GM12878 (cell line): ENCODE measurements at regions not wholly inside any gene's neighbourhood (a gene's known extent, or its start where the extent isn't known, plus 50 kb on each side); places are given as distances from the start of the nearest gene placed in this dataset.

Source experiments
- ATAC-seq: fragments of 200-7000 bp; cut with Tn5 transposase; 3 replicates; pipeline ENCODE4 v1.9.1; 2020; ENCODE audit warnings: mild to moderate bottlenecking, moderate library complexity
- BruUV-seq: library from RNA; stranded (reverse); fragments of 400-500 nt; replicated peaks from 2 replicates; lab custom pipeline; 2021; lab: Mats Ljungman, UMichigan
- CTCF ChIA-PET: fragments of 300-600 bp; sonication (Branson Sonifier 250); formaldehyde crosslinking; extraction: SDS; loops from one replicate; lab custom pipeline; 2021; ENCODE audit warnings: inconsistent platforms; lab: Yijun Ruan, JAX
- POLR2A ChIA-PET: fragments of 350-600 bp; formaldehyde crosslinking; extraction: SDS; loops from one replicate; lab custom pipeline; 2021; ENCODE audit warnings: inconsistent platforms; lab: Charles Lee
- RAD21 ChIA-PET: fragments of 300-600 bp; sonication (Branson Sonifier 250); formaldehyde crosslinking; loops from one replicate; lab custom pipeline; 2023; ENCODE audit warnings: antibody characterized with exemption; ENCODE audit not compliant: unreplicated experiment; lab: Charles Lee
- SMC1A ChIA-PET: fragments of 300-600 bp; sonication (Branson Sonifier 250); formaldehyde crosslinking; loops from one replicate; lab custom pipeline; 2023; ENCODE audit not compliant: unreplicated experiment, uncharacterized antibody; lab: Charles Lee
- DNase-seq: peaks from one replicate; pipeline ENCODE4 v3.0.0-alpha.2; 2011; ENCODE audit warnings: low read depth, low spot score
- FAIRE-seq: peaks from 3 replicates; lab custom pipeline; 2011; peaks lifted over from hg19 to GRCh38; lab: Jason Lieb, UNC
- H2AFZ ChIP-seq: 2 replicates; pipeline ENCODE4 v1.6.0; 2011; ENCODE audit warnings: low read depth, low read length, control low read depth; ENCODE audit not compliant: control insufficient read depth
- H3K27ac ChIP-seq: 2 replicates; pipeline ENCODE4 v1.5.1; 2011; ENCODE audit warnings: control low read depth; ENCODE audit not compliant: control insufficient read depth, insufficient read depth
- H3K27me3 ChIP-seq, 2 experiments: replicated peaks in 1 of 2; 2 replicates each; pipeline versions ENCODE4 v1.6.0 to v1.6.1; 2011; ENCODE audit warnings: low read length in 1 of 2; ENCODE audit not compliant: control insufficient read depth in 2 of 2, insufficient read depth in 2 of 2
- H3K36me3 ChIP-seq, 2 experiments: 2 replicates each; pipeline ENCODE4 v1.5.1; 2011; ENCODE audit warnings: low read length in 1 of 2; ENCODE audit not compliant: control insufficient read depth in 2 of 2, insufficient read depth in 2 of 2
- H3K4me1 ChIP-seq: 2 replicates; pipeline ENCODE4 v1.6.1; 2011; ENCODE audit warnings: mild to moderate bottlenecking, low read length, moderate library complexity, mixed read lengths; ENCODE audit not compliant: control insufficient read depth, insufficient read depth
- H3K4me2 ChIP-seq: 2 replicates; pipeline ENCODE4 v1.6.0; 2011; ENCODE audit warnings: control low read depth; ENCODE audit not compliant: control insufficient read depth, insufficient read depth
- H3K4me3 ChIP-seq: fragments of 200-600 bp; sonication (generic); 2 replicates; pipeline ENCODE4 v1.5.1; 2016
- H3K79me2 ChIP-seq: 2 replicates; pipeline ENCODE4 v1.6.0; 2011; ENCODE audit warnings: low read length; ENCODE audit not compliant: control insufficient read depth, insufficient read depth
- H3K9ac ChIP-seq: 2 replicates; pipeline ENCODE4 v1.8.0; 2011; ENCODE audit warnings: low read length, control low read depth, mixed read lengths; ENCODE audit not compliant: control insufficient read depth, insufficient read depth
- H3K9me3 ChIP-seq: replicated peaks from 3 replicates; pipeline ENCODE4 v1.5.1; 2011; ENCODE audit warnings: mild to moderate bottlenecking, low read length; ENCODE audit not compliant: control insufficient read depth, insufficient read depth
- H4K20me1 ChIP-seq: 2 replicates; pipeline ENCODE4 v1.6.0; 2011; ENCODE audit not compliant: control insufficient read depth, insufficient read depth
- ATF3 ChIP-seq: IDR thresholded peaks from 2 replicates; pipeline ENCODE4 v1.6.1; 2011; ENCODE audit warnings: low read depth, mild to moderate bottlenecking, low read length, moderate library complexity, borderline replicate concordance; ENCODE audit errors: extremely low read depth
- CREM ChIP-seq: IDR thresholded peaks from 2 replicates; pipeline ENCODE4 v1.6.1; 2014; ENCODE audit warnings: antibody characterized with exemption, low read depth
- GATAD2B ChIP-seq: fragments of 450-650 bp; conservative IDR thresholded peaks from 2 replicates; pipeline ENCODE4 v1.6.1; 2017; ENCODE audit warnings: low read depth, mild to moderate bottlenecking, moderate library complexity
- SPI1 ChIP-seq: IDR thresholded peaks from 2 replicates; pipeline ENCODE4 v1.6.1; 2011; ENCODE audit warnings: low read depth, mild to moderate bottlenecking, low read length, moderate library complexity, borderline replicate concordance; ENCODE audit not compliant: insufficient read depth
- ZBTB4 ChIP-seq: fragments of 450-650 bp; formaldehyde crosslinking; IDR thresholded peaks from 2 replicates; pipeline ENCODE4 v1.4.0; 2022; ENCODE audit warnings: mild to moderate bottlenecking, moderate library complexity
- ZNF217 ChIP-seq: fragments of 450-650 bp; IDR thresholded peaks from 2 replicates; pipeline ENCODE4 v1.6.1; 2017; ENCODE audit warnings: antibody characterized with exemption, mild to moderate bottlenecking
- ZNF24 ChIP-seq: fragments of 450-650 bp; IDR thresholded peaks from 2 replicates; pipeline ENCODE4 v1.6.1; 2017; ENCODE audit warnings: antibody characterized with exemption, mild to moderate bottlenecking
- WGBS: methylation state at CpG from one replicate; pipeline ENCODE4 v1.1.6; 2016; ENCODE audit warnings: low lambda C conversion rate; ENCODE audit not compliant: insufficient replicate concordance, insufficient coverage; ENCODE audit errors: missing lambda C conversion rate; 5-methylcytosine and 5-hydroxymethylcytosine counted together
- in situ Hi-C: fragments of 300-500 bp; cut with MboI; formaldehyde crosslinking; loops from 9 replicates; pipeline ENCODE4 v1.14.3; 2018; ENCODE audit warnings: mixed read lengths
- intact Hi-C: fragments of 100-400 bp; cut with micrococcal nuclease; formaldehyde crosslinking; loops from one replicate; pipeline ENCODE4 v1.14.2; 2022; ENCODE audit not compliant: unreplicated experiment

GRCh38 chr18:10194592-10194991 is 259.8 kb upstream of the APCDD1 start:
- TF ChIP-seq CREM (no peak), ZNF24 (no peak), ZNF217 (no peak), SPI1 (no peak), GATAD2B (no peak), ATF3 (no peak), ZBTB4 (no peak)
- Histone ChIP-seq H4K20me1 (no peaks in the 10 kb centered on the region), H3K36me3 (no peaks in the 10 kb centered on the region), H3K9ac (no peak overlapping the region), H3K9me3 (no peaks in the 10 kb centered on the region; the same call in 2 of the 3 replicates), H3K4me2 (no peak overlapping the region), H3K4me3 (no peak overlapping the region), H2AFZ (no peak overlapping the region), H3K79me2 (no peaks in the 10 kb centered on the region), H3K27ac (no peak overlapping the region), H3K27me3 (no peaks in the 10 kb centered on the region), H3K4me1 (no peaks in the 10 kb centered on the region)
- DNase-seq (no peak), ATAC-seq (no peak), FAIRE-seq (no peak)
- ChIA-PET RAD21 (no interaction called here), POLR2A (no interaction called here), SMC1A (no interaction called here), CTCF (interaction anchor here (0.7 kb wide), 1 partner anchor 298 kb away, joined by 3 read pairs; no protein-coding TSS in a partner anchor)
- in situ Hi-C loops (no loop called here), intact Hi-C loops (no loop called here)
- no TSS peak for BruUV-seq
- WGBS = 2% methylated on average over 4 of the region's 4 CpGs
